IMR-90 (cell line): ENCODE measurements at regions not wholly inside any gene's neighbourhood (a gene's known extent, or its start where the extent isn't known, plus 50 kb on each side); places are given as distances from the start of the nearest gene placed in this dataset.

ENCODE experiments used
- ATAC-seq: fragments of 200-7000 bp; cut with Tn5 transposase; 2 replicates; pipeline ENCODE4 v1.9.1; 2020; ENCODE audit warnings: low read depth, mild to moderate bottlenecking, moderate library complexity
- BruUV-seq: library from RNA; stranded (reverse); fragments of 400-500 nt; replicated peaks from 2 replicates; lab custom pipeline; 2021; lab: Mats Ljungman, UMichigan
- CTCF ChIA-PET: fragments of 300-600 bp; formaldehyde crosslinking; extraction: SDS; loops from one replicate; lab custom pipeline; 2021; ENCODE audit warnings: antibody characterized with exemption; lab: Yijun Ruan, JAX
- POLR2A ChIA-PET: fragments of 300-600 bp; sonication (Branson Sonifier 250); formaldehyde crosslinking; loops from one replicate; lab custom pipeline; 2022; ENCODE audit warnings: antibody characterized with exemption; ENCODE audit not compliant: unreplicated experiment; lab: Charles Lee
- DNase-seq: peaks from one replicate; pipeline ENCODE4 v3.0.0; 2013
- H2AFZ ChIP-seq: replicated peaks from 2 replicates; pipeline ENCODE3; 2013; ENCODE audit warnings: low read length, mild to moderate bottlenecking; ENCODE audit not compliant: poor library complexity
- H2AK5ac ChIP-seq: 2 replicates; pipeline ENCODE4 v1.6.1; 2013; ENCODE audit warnings: low read depth, low read length, inconsistent platforms
- H2AK9ac ChIP-seq: replicated peaks from 2 replicates; pipeline ENCODE3; 2013; ENCODE audit warnings: mild to moderate bottlenecking, low read depth, low read length, moderate library complexity; ENCODE audit not compliant: poor library complexity
- H2BK120ac ChIP-seq: 2 replicates; pipeline ENCODE4 v1.6.1; 2013; ENCODE audit warnings: low read depth, low read length, inconsistent platforms
- H2BK15ac ChIP-seq: 3 replicates; pipeline ENCODE4 v1.6.1; 2013; ENCODE audit warnings: low read depth, low read length, inconsistent platforms
- H2BK20ac ChIP-seq: 2 replicates; pipeline ENCODE4 v1.6.1; 2013; ENCODE audit warnings: low read depth, mild to moderate bottlenecking, inconsistent platforms, low read length, moderate library complexity
- H2BK5ac ChIP-seq: 2 replicates; pipeline ENCODE4 v1.6.1; 2013; ENCODE audit warnings: mild to moderate bottlenecking, low read depth, low read length, inconsistent platforms; ENCODE audit not compliant: poor library complexity, severe bottlenecking
- H3K14ac ChIP-seq: replicated peaks from 2 replicates; pipeline ENCODE4 v1.6.1; 2013; ENCODE audit warnings: low read depth, low read length, inconsistent platforms
- H3K18ac ChIP-seq: 2 replicates; pipeline ENCODE4 v1.6.1; 2013; ENCODE audit warnings: low read depth, low read length, control low read depth
- H3K23ac ChIP-seq: 2 replicates; pipeline ENCODE4 v1.6.1; 2013; ENCODE audit warnings: low read depth, low read length, inconsistent platforms
- H3K27ac ChIP-seq: 2 replicates; pipeline ENCODE4 v1.5.1; 2013; ENCODE audit warnings: mild to moderate bottlenecking, control low read depth, low read length; ENCODE audit not compliant: insufficient read depth
- H3K27me3 ChIP-seq: 2 replicates; pipeline ENCODE4 v1.6.1; 2013; ENCODE audit warnings: low read length; ENCODE audit not compliant: control insufficient read depth, insufficient read depth
- H3K36me3 ChIP-seq: 2 replicates; pipeline ENCODE4 v1.6.1; 2013; ENCODE audit warnings: low read length, mixed read lengths; ENCODE audit not compliant: control insufficient read depth, insufficient read depth
- H3K4ac ChIP-seq: 2 replicates; pipeline ENCODE4 v1.6.1; 2013; ENCODE audit warnings: low read depth, low read length, inconsistent platforms
- H3K4me1 ChIP-seq: 2 replicates; pipeline ENCODE4 v1.6.1; 2013; ENCODE audit warnings: low read length, mixed read lengths; ENCODE audit not compliant: control insufficient read depth, insufficient read depth
- H3K4me2 ChIP-seq: 2 replicates; pipeline ENCODE4 v1.6.1; 2013; ENCODE audit warnings: low read depth, mild to moderate bottlenecking, control low read depth, low read length, moderate library complexity
- H3K4me3 ChIP-seq: 2 replicates; pipeline ENCODE4 v1.5.1; 2013; ENCODE audit warnings: low read depth, mild to moderate bottlenecking, control low read depth, low read length, moderate library complexity; ENCODE audit not compliant: insufficient read depth
- H3K56ac ChIP-seq: 2 replicates; pipeline ENCODE4 v1.6.1; 2013; ENCODE audit warnings: low read length, inconsistent platforms; ENCODE audit not compliant: insufficient read depth; ENCODE audit errors: extremely low read depth
- H3K79me1 ChIP-seq, 2 experiments: 2 replicates each; pipeline ENCODE4 v1.6.1; 2013; ENCODE audit warnings: low read length in 2 of 2, inconsistent platforms in 1 of 2, low read depth in 1 of 2
- H3K9ac ChIP-seq: 2 replicates; pipeline ENCODE4 v1.6.1; 2013; ENCODE audit warnings: low read depth, low read length, control low read depth
- H3K9me1 ChIP-seq: 2 replicates; pipeline ENCODE4 v1.6.1; 2013; ENCODE audit warnings: low read length, inconsistent platforms; ENCODE audit not compliant: insufficient read depth
- H3K9me3 ChIP-seq: 2 replicates; pipeline ENCODE4 v1.6.1; 2013; ENCODE audit warnings: low read length; ENCODE audit not compliant: control insufficient read depth, insufficient read depth
- H4K20me1 ChIP-seq: 2 replicates; pipeline ENCODE4 v1.6.1; 2013; ENCODE audit warnings: low read length, inconsistent platforms; ENCODE audit not compliant: insufficient read depth
- H4K5ac ChIP-seq: 2 replicates; pipeline ENCODE4 v1.6.1; 2013; ENCODE audit warnings: mild to moderate bottlenecking, low read depth, low read length, control low read depth
- H4K8ac ChIP-seq, 2 experiments: 2 replicates each; pipeline ENCODE4 v1.6.1; 2013; ENCODE audit warnings: low read depth in 2 of 2, low read length in 2 of 2, control low read depth in 1 of 2, inconsistent platforms in 1 of 2
- H4K91ac ChIP-seq: 2 replicates; pipeline ENCODE4 v1.6.1; 2013; ENCODE audit warnings: low read depth, low read length, inconsistent platforms; ENCODE audit not compliant: insufficient read depth
- FOS ChIP-seq: fragments of 150-350 bp; IDR thresholded peaks from 2 replicates; pipeline ENCODE4 v1.6.1; 2016; ENCODE audit warnings: low read depth, low read length
- MAFK ChIP-seq: IDR thresholded peaks from 2 replicates; pipeline ENCODE4 v1.6.1; 2012; ENCODE audit warnings: low read depth, low read length, improper control_type of control experiment
- POLR2A ChIP-seq: IDR thresholded peaks from 2 replicates; pipeline ENCODE4 v1.6.1; 2012; ENCODE audit warnings: mild to moderate bottlenecking, low read depth, low read length
- RCOR1 ChIP-seq: IDR thresholded peaks from 2 replicates; pipeline ENCODE4 v1.6.1; 2012; ENCODE audit warnings: mild to moderate bottlenecking, low read length, improper control_type of control experiment; ENCODE audit not compliant: insufficient replicate concordance
- RFX5 ChIP-seq: IDR thresholded peaks from 2 replicates; pipeline ENCODE4 v1.8.0; 2012; ENCODE audit warnings: low read depth, mild to moderate bottlenecking, low read length, moderate library complexity
- WGBS, 2 experiments: methylation state at CpG; one replicate each; pipeline versions ENCODE4 v1.1.5 to v1.1.7; 2013; ENCODE audit warnings: missing lambda C conversion rate in 2 of 2; ENCODE audit not compliant: insufficient read length in 1 of 2; ENCODE audit errors: extremely low coverage in 2 of 2; 5-methylcytosine and 5-hydroxymethylcytosine counted together
- dilution Hi-C: fragments of 300-500 bp; cut with HindIII; formaldehyde crosslinking; loops from one replicate; pipeline ENCODE4 v1.14.3; 2018; ENCODE audit warnings: low sequenced_read_pairs; ENCODE audit not compliant: unreplicated experiment
- in situ Hi-C: fragments of 300-500 bp; cut with MboI; formaldehyde crosslinking; loops from 3 replicates; pipeline ENCODE4 v1.14.3; 2019; ENCODE audit warnings: low sequenced_read_pairs, inconsistent platforms, mixed read lengths
- intact Hi-C: fragments of 100-400 bp; cut with micrococcal nuclease; formaldehyde crosslinking; loops from 2 replicates; pipeline ENCODE4 v1.10.0; 2022

DNA sequence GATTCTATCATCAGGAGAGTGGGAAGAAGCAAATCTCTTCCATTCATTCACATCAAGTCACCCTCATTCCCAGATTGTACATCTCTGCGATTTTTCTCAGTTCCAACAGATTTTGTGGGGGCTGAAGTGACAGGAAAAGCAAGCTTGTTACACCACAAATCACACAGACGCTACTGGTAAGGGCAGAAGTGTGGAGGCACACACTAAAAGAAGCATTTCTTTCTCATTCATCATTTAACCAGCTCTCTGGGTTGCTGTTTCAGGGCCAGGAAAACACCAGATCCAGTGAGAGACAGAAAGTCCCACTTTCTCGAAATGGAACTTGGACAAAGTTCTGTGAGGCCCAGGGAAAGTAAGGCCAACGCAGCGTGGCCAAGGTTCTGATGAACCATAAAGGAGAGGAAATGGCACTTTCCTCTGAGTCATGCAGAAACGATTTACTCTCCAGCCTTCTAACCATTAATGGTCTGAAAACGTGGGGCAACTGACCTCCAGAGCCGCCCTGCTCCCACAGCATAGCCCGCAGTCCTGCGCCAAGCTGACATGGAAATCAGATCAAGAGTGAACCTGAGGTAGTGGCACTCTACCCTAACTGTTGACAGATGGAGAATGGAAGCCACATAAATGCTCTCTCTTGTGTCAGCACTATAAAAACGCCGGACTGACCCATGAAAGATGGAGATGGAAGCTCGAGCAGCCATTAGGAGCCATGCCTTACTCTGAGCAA lies 191.0 kb downstream of the C1D start:
- Histone ChIP-seq H2AK9ac (no peak overlapping the region), H3K4ac (peak overlapping the region; percentile 78), H3K4me2 (peak overlapping the region; percentile 2; the same call in 1 of the 2 replicates), H3K79me1 (no peaks in the 10 kb centered on the region), H3K18ac (peak overlapping the region; percentile 89; the same call in 1 of the 2 replicates), H3K36me3 (no peaks in the 10 kb centered on the region), H3K14ac (peak overlapping the region; percentile 83), H3K23ac (peak overlapping the region; percentile 80), H3K9me1 (peaks cover 6% of the 10 kb centered on the region; the same call in 1 of the 2 replicates), H4K91ac (peak overlapping the region; percentile 77), H4K5ac (peak overlapping the region; percentile 36; the same call in 1 of the 2 replicates), H2BK5ac (peak overlapping the region; percentile 61), H3K4me1 (peaks cover 10% of the 10 kb centered on the region), H3K4me3 (no peak overlapping the region), H2BK15ac (peak overlapping the region; percentile 89; the same call in 1 of the 3 replicates), H3K27ac (no peak overlapping the region), H2AK5ac (peak overlapping the region; percentile 31; the same call in 1 of the 2 replicates), H3K27me3 (no peaks in the 10 kb centered on the region; the same call in none of the 2 replicates), H4K20me1 (no peaks in the 10 kb centered on the region), H3K9me3 (no peaks in the 10 kb centered on the region), H2BK20ac (peak overlapping the region; percentile 85), H2BK120ac (peak overlapping the region; percentile 95), H2AFZ (peak overlapping the region; percentile 64), H4K8ac (peak overlapping the region; percentile 3 to 55), H3K9ac (no peak overlapping the region), H3K56ac (peak overlapping the region; percentile 33; the same call in 1 of the 2 replicates)
- dilution Hi-C loops: no loop called here
- intact Hi-C loops: no loop called here
- ATAC-seq (peak; percentile 66), DNase-seq (peak; percentile 61)
- POLR2A ChIA-PET: no interaction called here
- WGBS, 2 experiments: 57% methylated on average over 4 of the region's 13 CpGs; no CpG with 5 or more reads in 1 of the 2 experiments
- TF ChIP-seq RFX5 (no peak), POLR2A (no peak), RCOR1 (no peak), FOS (peak; percentile 51; the same call in 1 of the 2 replicates), MAFK (no peak)
- CTCF ChIA-PET: no interaction called here
- in situ Hi-C loops: no loop called here
- no TSS peak for BruUV-seq
